ENCODE measurements at regions not wholly inside any gene's neighbourhood (a gene's known extent, or its start where the extent isn't known, plus 50 kb on each side); places are given as distances from the start of the nearest gene placed in this dataset.

- Histone ChIP-seq H3F3A (ENCODE audit: low read depth) (no peaks in the 10 kb centered on the region), H3K9me3 (ENCODE audit: low read depth) (no peaks in the 10 kb centered on the region), H4K20me1 (ENCODE audit: low read depth) (no peaks in the 10 kb centered on the region), H3K27ac (no peak overlapping the region), H3K79me2 (ENCODE audit: low read depth) (no peaks in the 10 kb centered on the region), H3K4me3 (no peak overlapping the region), H2AFZ (replicated peaks) (no peak overlapping the region), H3K27me3 (no peaks in the 10 kb centered on the region), H3K36me3 (peaks cover 4% of the 10 kb centered on the region), H3K4me1 (no peaks in the 10 kb centered on the region), H3K9ac (no peak overlapping the region), H3K4me2 (no peak overlapping the region)
- no peak for DNase-seq (ENCODE audit: low spot score)
- no peak overlapping the region for H3K27ac Mint-ChIP-seq
- peaks cover 2% of the 10 kb centered on the region for H3K27me3 Mint-ChIP-seq (ENCODE audit: insufficient read depth, low read depth)
- H3K4me3 Mint-ChIP-seq, result no peak overlapping the region
- no peaks in the 10 kb centered on the region for H3K4me1 Mint-ChIP-seq
- no peaks in the 10 kb centered on the region for H3K9me3 Mint-ChIP-seq
- H3K36me3 Mint-ChIP-seq, result peaks cover 16% of the 10 kb centered on the region
- TF ChIP-seq CTCF (IDR thresholded peaks at IDR 0.05) (no peak), EZH2 (IDR thresholded peaks at IDR 0.05) (no peak), EZH2phosphoT487 (IDR thresholded peaks at IDR 0.05) (no peak)
These were observed 93.8 kb upstream of the CLCN4 start for GRCh38 chrX:10062980-10063379.

GRCh38 chrX:10064736-10065135 is 92.0 kb upstream of the CLCN4 start:
- Histone ChIP-seq H3K36me3 (peaks cover 4% of the 10 kb centered on the region), H2AFZ (replicated peaks) (no peak overlapping the region), H3K4me2 (no peak overlapping the region), H3K4me1 (no peaks in the 10 kb centered on the region), H3K27ac (no peak overlapping the region), H3K79me2 (ENCODE audit: low read depth) (no peaks in the 10 kb centered on the region), H3K4me3 (no peak overlapping the region), H4K20me1 (ENCODE audit: low read depth) (no peaks in the 10 kb centered on the region), H3K9ac (no peak overlapping the region), H3K27me3 (no peaks in the 10 kb centered on the region), H3K9me3 (ENCODE audit: low read depth) (no peaks in the 10 kb centered on the region), H3F3A (ENCODE audit: low read depth) (no peaks in the 10 kb centered on the region)
- no peak for DNase-seq (ENCODE audit: low spot score)
- TF ChIP-seq CTCF (IDR thresholded peaks at IDR 0.05), result no peak
- Mint-ChIP-seq H3K27me3 (ENCODE audit: insufficient read depth, low read depth) (peaks cover 2% of the 10 kb centered on the region), H3K36me3 (peaks cover 21% of the 10 kb centered on the region), H3K9me3 (no peaks in the 10 kb centered on the region), H3K4me3 (no peak overlapping the region), H3K27ac (no peak overlapping the region), H3K4me1 (no peaks in the 10 kb centered on the region)

- no peaks in the 10 kb centered on the region for H3K9me3 Mint-ChIP-seq
- H2AFZ ChIP-seq (replicated peaks), result no peak overlapping the region
- no peak overlapping the region for H3K4me2 ChIP-seq
- no peaks in the 10 kb centered on the region for H3K36me3 ChIP-seq
- H4K20me1 ChIP-seq (ENCODE audit: low read depth), result no peaks in the 10 kb centered on the region
- TF ChIP-seq CTCF (IDR thresholded peaks at IDR 0.05) (no peak), EZH2 (IDR thresholded peaks at IDR 0.05) (no peak), EZH2phosphoT487 (IDR thresholded peaks at IDR 0.05) (no peak)
- H3K9ac ChIP-seq, result no peak overlapping the region
- no peak overlapping the region for H3K27ac Mint-ChIP-seq
- H3K27me3 Mint-ChIP-seq (ENCODE audit: insufficient read depth, low read depth), result peaks cover 2% of the 10 kb centered on the region
- H3K4me1 Mint-ChIP-seq, result no peaks in the 10 kb centered on the region
- no peaks in the 10 kb centered on the region for H3K4me1 ChIP-seq
- H3K36me3 Mint-ChIP-seq, result peaks cover 24% of the 10 kb centered on the region
- no peaks in the 10 kb centered on the region for H3K79me2 ChIP-seq (ENCODE audit: low read depth)
- no peak overlapping the region for H3K4me3 ChIP-seq
- no peaks in the 10 kb centered on the region for H3K27me3 ChIP-seq
- no peaks in the 10 kb centered on the region for H3K9me3 ChIP-seq (ENCODE audit: low read depth)
- no peak overlapping the region for H3K27ac ChIP-seq
- H3K4me3 Mint-ChIP-seq, result no peak overlapping the region
- no peaks in the 10 kb centered on the region for H3F3A ChIP-seq (ENCODE audit: low read depth)
- no peak for DNase-seq (ENCODE audit: low spot score)
These were observed 85.9 kb upstream of the CLCN4 start for GRCh38 chrX:10070714-10071436.
